Nephron progenitor cell (in vitro differentiated cells): ENCODE measurements at regions not wholly inside any gene's neighbourhood (a gene's known extent, or its start where the extent isn't known, plus 50 kb on each side); places are given as distances from the start of the nearest gene placed in this dataset.
A peak's percentile ranks its signal among the peaks of the same experiment; 100 is the strongest.

Experiments
- DNase-seq: peaks from one replicate; pipeline ENCODE4 v3.0.0; 2021
- H3K27ac Mint-ChIP-seq: 2 replicates; pipeline ENCODE4 v1.8.0; 2021; ENCODE audit warnings: mild to moderate bottlenecking, moderate library complexity, mixed read lengths
- H3K27me3 Mint-ChIP-seq: 2 replicates; pipeline ENCODE4 v1.8.0; 2021; ENCODE audit warnings: mild to moderate bottlenecking, low read depth, mixed read lengths; ENCODE audit not compliant: poor library complexity
- H3K36me3 Mint-ChIP-seq: 2 replicates; pipeline ENCODE4 v1.8.0; 2021; ENCODE audit warnings: low read depth, mixed read lengths
- H3K4me1 Mint-ChIP-seq: 2 replicates; pipeline ENCODE4 v1.8.0; 2021; ENCODE audit warnings: mixed read lengths
- H3K4me3 Mint-ChIP-seq: 2 replicates; pipeline ENCODE4 v1.8.0; 2021; ENCODE audit warnings: mild to moderate bottlenecking, moderate library complexity, mixed read lengths
- H3K9me3 Mint-ChIP-seq: 2 replicates; pipeline ENCODE4 v1.8.0; 2021; ENCODE audit warnings: mild to moderate bottlenecking, moderate library complexity, mixed read lengths
- CTCF ChIP-seq: fragments of 200-600 bp; sonication (generic); IDR thresholded peaks from 2 replicates; pipeline ENCODE4 v1.5.0; 2021; ENCODE audit warnings: antibody characterized with exemption

GRCh38 chr1:232462213-232462612 is 167.7 kb downstream of the SIPA1L2 start:
- H3K27ac Mint-ChIP-seq = no peak overlapping the region
- peaks cover 27% of the 10 kb centered on the region for H3K36me3 Mint-ChIP-seq
- DNase-seq = no peak
- no peak overlapping the region for H3K4me3 Mint-ChIP-seq
- peaks cover 23% of the 10 kb centered on the region for H3K4me1 Mint-ChIP-seq
- peaks cover 2% of the 10 kb centered on the region for H3K27me3 Mint-ChIP-seq
- TF ChIP-seq CTCF = no peak
- no peaks in the 10 kb centered on the region for H3K9me3 Mint-ChIP-seq

- Mint-ChIP-seq H3K27me3 (no peaks in the 10 kb centered on the region), H3K9me3 (no peaks in the 10 kb centered on the region), H3K4me1 (peaks cover 27% of the 10 kb centered on the region), H3K27ac (no peak overlapping the region), H3K4me3 (no peak overlapping the region), H3K36me3 (peaks cover 5% of the 10 kb centered on the region)
- DNase-seq = no peak
- no peak for TF ChIP-seq CTCF
Measured at GRCh38 chr1:232459826-232460225, 170.1 kb downstream of the SIPA1L2 start.

- Mint-ChIP-seq H3K27ac (no peak overlapping the region), H3K27me3 (no peaks in the 10 kb centered on the region)
- no peak for TF ChIP-seq CTCF
Measured at GRCh38 chr1:232459087-232459486, 170.8 kb downstream of the SIPA1L2 start.

GRCh38 chr1:232457595-232457994 is 172.3 kb downstream of the SIPA1L2 start:
- TF ChIP-seq CTCF = no peak
- Mint-ChIP-seq H3K27ac (no peak overlapping the region), H3K27me3 (no peaks in the 10 kb centered on the region), H3K36me3 (no peaks in the 10 kb centered on the region), H3K9me3 (no peaks in the 10 kb centered on the region), H3K4me3 (no peak overlapping the region), H3K4me1 (peaks cover 16% of the 10 kb centered on the region)
- DNase-seq = no peak

More at GRCh38 chr1:232459087-232459486, 170.8 kb downstream of the SIPA1L2 start:
- Mint-ChIP-seq H3K36me3 (no peaks in the 10 kb centered on the region), H3K4me3 (no peak overlapping the region), H3K9me3 (no peaks in the 10 kb centered on the region), H3K4me1 (peaks cover 20% of the 10 kb centered on the region)
- no peak for DNase-seq

- DNase-seq = no peak
- H3K27me3 Mint-ChIP-seq = no peaks in the 10 kb centered on the region
- no peaks in the 10 kb centered on the region for H3K36me3 Mint-ChIP-seq
- no peaks in the 10 kb centered on the region for H3K9me3 Mint-ChIP-seq
- H3K4me3 Mint-ChIP-seq = no peak overlapping the region
- peaks cover 14% of the 10 kb centered on the region for H3K4me1 Mint-ChIP-seq
- no peak for TF ChIP-seq CTCF
- peak overlapping the region; percentile 61 for H3K27ac Mint-ChIP-seq
Measured at GRCh38 chr1:232456714-232457113, 173.2 kb downstream of the SIPA1L2 start.

DNA sequence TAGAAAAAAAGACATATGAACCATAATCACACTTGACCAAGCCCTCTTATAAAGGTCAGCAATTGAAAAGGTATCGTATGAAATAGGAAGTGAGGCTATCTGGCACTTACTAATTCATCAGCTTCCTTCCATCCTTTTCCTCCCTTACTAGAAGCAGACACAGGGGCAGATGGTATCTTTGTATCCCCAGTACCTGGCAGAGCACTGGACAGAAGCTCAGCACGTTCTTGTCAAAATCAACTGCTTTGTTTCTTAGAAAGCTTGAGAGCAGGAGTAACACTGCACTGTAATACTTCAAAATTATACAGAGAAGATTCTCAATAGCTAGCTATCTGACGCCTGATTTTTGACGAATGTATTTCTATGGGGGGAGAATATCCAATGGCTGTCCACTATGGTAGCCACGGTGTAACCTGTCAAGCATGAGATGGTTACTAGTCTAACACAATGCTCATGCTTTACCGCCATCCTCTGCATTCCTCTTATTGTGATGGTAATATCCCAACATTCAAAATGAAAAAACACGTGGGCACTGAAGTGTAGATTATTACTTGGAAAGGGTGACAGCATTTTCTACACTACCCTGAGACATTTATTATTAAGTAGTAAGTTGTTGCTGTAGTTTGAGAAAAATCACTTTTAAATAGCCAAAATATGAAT is 175.6 kb downstream of the SIPA1L2 start:
- H3K36me3 Mint-ChIP-seq = no peaks in the 10 kb centered on the region
- H3K27ac Mint-ChIP-seq = no peak overlapping the region

More for the DNA sequence above, 175.6 kb downstream of the SIPA1L2 start:
- no peak for TF ChIP-seq CTCF
- H3K4me3 Mint-ChIP-seq = no peak overlapping the region
- no peaks in the 10 kb centered on the region for H3K9me3 Mint-ChIP-seq
- peaks cover 14% of the 10 kb centered on the region for H3K4me1 Mint-ChIP-seq
- DNase-seq = no peak
- H3K27me3 Mint-ChIP-seq = no peaks in the 10 kb centered on the region
